MM.1S (cell line): ENCODE measurements at regions not wholly inside any gene's neighbourhood (a gene's known extent, or its start where the extent isn't known, plus 50 kb on each side); places are given as distances from the start of the nearest gene placed in this dataset.

ENCODE experiments used
- DNase-seq: peaks from one replicate; pipeline ENCODE4 v3.0.0-alpha.2; 2015
- H2AFZ ChIP-seq: fragments of 300-600 bp; sonication (generic); 2 replicates; pipeline ENCODE4 v1.6.0; 2016; ENCODE audit warnings: antibody characterized with exemption, low read length
- H3F3A ChIP-seq: fragments of 300-600 bp; sonication (generic); 2 replicates; pipeline ENCODE4 v1.6.1; 2016; ENCODE audit warnings: mild to moderate bottlenecking, antibody characterized with exemption, low read length, moderate library complexity, mixed read lengths; ENCODE audit not compliant: insufficient read depth
- H3K27ac ChIP-seq: fragments of 300-600 bp; sonication (generic); 2 replicates; pipeline ENCODE4 v1.5.1; 2016; ENCODE audit warnings: mild to moderate bottlenecking, low read length
- H3K27me3 ChIP-seq: fragments of 300-600 bp; sonication (generic); replicated peaks from 2 replicates; pipeline ENCODE4 v1.6.0; 2016; ENCODE audit warnings: low read length; ENCODE audit not compliant: insufficient read depth
- H3K36me3 ChIP-seq: fragments of 300-600 bp; sonication (generic); replicated peaks from 2 replicates; pipeline ENCODE4 v1.6.1; 2016; ENCODE audit warnings: mild to moderate bottlenecking, low read length, mixed read lengths; ENCODE audit not compliant: insufficient read depth
- H3K4me1 ChIP-seq: fragments of 300-600 bp; sonication (generic); 2 replicates; pipeline ENCODE4 v1.6.1; 2016; ENCODE audit warnings: low read length, mixed read lengths
- H3K4me2 ChIP-seq: fragments of 300-600 bp; sonication (generic); 2 replicates; pipeline ENCODE4 v1.6.0; 2016; ENCODE audit warnings: low read depth, low read length
- H3K4me3 ChIP-seq: fragments of 300-600 bp; sonication (generic); 2 replicates; pipeline ENCODE4 v1.5.1; 2016; ENCODE audit warnings: low read length, mixed read lengths
- H3K79me2 ChIP-seq: fragments of 300-600 bp; sonication (generic); 2 replicates; pipeline ENCODE4 v1.6.1; 2016; ENCODE audit warnings: mixed run types, low read length, mixed read lengths
- H3K9ac ChIP-seq: fragments of 300-600 bp; sonication (generic); 2 replicates; pipeline ENCODE4 v1.6.1; 2016; ENCODE audit warnings: low read length, mixed read lengths
- H3K9me2 ChIP-seq: fragments of 300-600 bp; sonication (generic); replicated peaks from 2 replicates; pipeline ENCODE4 v1.6.1; 2016; ENCODE audit warnings: mild to moderate bottlenecking, low read length, mixed read lengths; ENCODE audit not compliant: insufficient read depth
- H3K9me3 ChIP-seq: fragments of 300-600 bp; sonication (generic); replicated peaks from 2 replicates; pipeline ENCODE4 v1.6.1; 2016; ENCODE audit warnings: mild to moderate bottlenecking, low read length, mixed read lengths; ENCODE audit not compliant: insufficient read depth
- H4K20me1 ChIP-seq: fragments of 300-600 bp; sonication (generic); 2 replicates; pipeline ENCODE4 v1.6.1; 2016; ENCODE audit warnings: mild to moderate bottlenecking, low read length, moderate library complexity, mixed read lengths; ENCODE audit not compliant: insufficient read depth
- EZH2 ChIP-seq: fragments of 300-600 bp; sonication (generic); optimal IDR thresholded peaks from 2 replicates; pipeline ENCODE3; 2017; ENCODE audit warnings: low read depth, mild to moderate bottlenecking, antibody characterized with exemption, low read length, mixed read lengths
- EZH2phosphoT487 ChIP-seq: fragments of 300-600 bp; sonication (generic); IDR thresholded peaks from 2 replicates; pipeline ENCODE4 v1.6.1; 2018; ENCODE audit warnings: antibody characterized with exemption, low read length
- TF ChIP-seq, protein P1 (sequence below): fragments of 300-600 bp; sonication (generic); IDR thresholded peaks from 2 replicates; pipeline ENCODE4 v1.5.1; 2016; ENCODE audit warnings: antibody characterized with exemption, low read length, mixed read lengths

DNA sequence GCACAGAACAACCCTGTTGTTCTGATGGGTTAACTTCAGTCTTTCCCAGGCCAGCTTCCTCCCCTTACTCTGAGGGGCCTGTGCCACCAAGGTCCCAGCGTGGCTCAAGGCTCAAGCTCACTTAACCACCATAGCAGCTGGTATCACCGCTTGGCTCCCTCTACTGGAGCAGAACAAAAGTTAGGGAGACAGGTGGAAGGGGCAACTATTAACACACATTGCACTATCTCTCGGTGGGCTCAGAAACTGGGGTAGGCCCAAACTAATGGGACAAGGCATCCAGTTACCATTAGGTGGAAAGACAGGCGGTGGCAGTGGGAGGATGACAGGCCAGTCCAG is 88.7 kb upstream of the ATL2 start:
- no peak for TF ChIP-seq EZH2phosphoT487
- TF ChIP-seq, protein P1, sequence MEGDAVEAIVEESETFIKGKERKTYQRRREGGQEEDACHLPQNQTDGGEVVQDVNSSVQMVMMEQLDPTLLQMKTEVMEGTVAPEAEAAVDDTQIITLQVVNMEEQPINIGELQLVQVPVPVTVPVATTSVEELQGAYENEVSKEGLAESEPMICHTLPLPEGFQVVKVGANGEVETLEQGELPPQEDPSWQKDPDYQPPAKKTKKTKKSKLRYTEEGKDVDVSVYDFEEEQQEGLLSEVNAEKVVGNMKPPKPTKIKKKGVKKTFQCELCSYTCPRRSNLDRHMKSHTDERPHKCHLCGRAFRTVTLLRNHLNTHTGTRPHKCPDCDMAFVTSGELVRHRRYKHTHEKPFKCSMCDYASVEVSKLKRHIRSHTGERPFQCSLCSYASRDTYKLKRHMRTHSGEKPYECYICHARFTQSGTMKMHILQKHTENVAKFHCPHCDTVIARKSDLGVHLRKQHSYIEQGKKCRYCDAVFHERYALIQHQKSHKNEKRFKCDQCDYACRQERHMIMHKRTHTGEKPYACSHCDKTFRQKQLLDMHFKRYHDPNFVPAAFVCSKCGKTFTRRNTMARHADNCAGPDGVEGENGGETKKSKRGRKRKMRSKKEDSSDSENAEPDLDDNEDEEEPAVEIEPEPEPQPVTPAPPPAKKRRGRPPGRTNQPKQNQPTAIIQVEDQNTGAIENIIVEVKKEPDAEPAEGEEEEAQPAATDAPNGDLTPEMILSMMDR: peak; percentile 43
- no peak for TF ChIP-seq EZH2
- no peaks in the 10 kb centered on the region for H4K20me1 ChIP-seq

DNA sequence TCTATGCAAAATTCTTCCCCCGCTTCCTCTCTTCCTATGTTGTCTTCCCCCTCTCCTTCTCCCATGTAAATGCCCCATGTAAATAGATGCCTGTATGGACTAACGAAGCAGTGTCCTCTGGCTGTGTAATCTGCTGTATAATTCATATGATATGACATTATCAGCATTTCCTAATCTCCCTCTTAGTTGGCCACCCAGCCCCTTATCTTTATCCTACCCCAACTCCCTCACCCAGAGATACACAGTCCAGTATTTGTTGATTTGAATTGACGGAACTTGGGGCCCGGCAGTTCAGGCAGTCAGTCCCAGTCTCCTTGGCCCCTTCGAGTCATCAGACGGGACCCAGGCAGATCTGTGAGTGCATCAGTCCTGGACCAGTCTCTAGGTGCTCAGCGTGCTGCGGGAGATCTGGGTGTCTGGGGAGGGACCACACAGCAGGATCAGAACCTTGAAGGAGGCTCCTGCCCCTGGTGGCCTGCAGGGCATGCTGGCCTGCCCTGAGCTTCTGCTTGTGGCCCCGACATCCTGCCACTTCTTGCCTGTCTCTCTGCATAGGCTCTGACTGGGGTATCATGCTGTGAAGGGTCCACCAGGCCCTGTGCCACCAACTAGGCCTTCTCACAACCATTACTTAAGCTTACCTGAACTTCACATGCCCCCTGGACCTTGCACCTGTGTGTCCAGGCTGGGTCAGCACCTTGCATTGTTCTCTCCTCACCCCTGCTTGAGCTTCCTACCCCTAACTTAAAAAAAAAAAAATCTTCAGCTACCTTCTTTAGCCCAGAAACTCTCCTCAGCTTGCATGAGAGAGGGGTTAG is 88.1 kb upstream of the ATL2 start:
- H2AFZ ChIP-seq: no peak overlapping the region

More for the DNA sequence above, 88.7 kb upstream of the ATL2 start:
- no peaks in the 10 kb centered on the region for H3K9me3 ChIP-seq
- DNase-seq: no peak
- no peaks in the 10 kb centered on the region for H3K79me2 ChIP-seq
- H3K27me3 ChIP-seq: no peaks in the 10 kb centered on the region
- H3K27ac ChIP-seq: no peak overlapping the region
- H3K9ac ChIP-seq: no peak overlapping the region
- no peaks in the 10 kb centered on the region for H3K36me3 ChIP-seq
- H3K4me2 ChIP-seq: no peak overlapping the region
- H3F3A ChIP-seq: no peaks in the 10 kb centered on the region
- no peaks in the 10 kb centered on the region for H3K9me2 ChIP-seq
- no peak overlapping the region for H3K4me3 ChIP-seq
- H2AFZ ChIP-seq: no peak overlapping the region
- no peaks in the 10 kb centered on the region for H3K4me1 ChIP-seq

DNA sequence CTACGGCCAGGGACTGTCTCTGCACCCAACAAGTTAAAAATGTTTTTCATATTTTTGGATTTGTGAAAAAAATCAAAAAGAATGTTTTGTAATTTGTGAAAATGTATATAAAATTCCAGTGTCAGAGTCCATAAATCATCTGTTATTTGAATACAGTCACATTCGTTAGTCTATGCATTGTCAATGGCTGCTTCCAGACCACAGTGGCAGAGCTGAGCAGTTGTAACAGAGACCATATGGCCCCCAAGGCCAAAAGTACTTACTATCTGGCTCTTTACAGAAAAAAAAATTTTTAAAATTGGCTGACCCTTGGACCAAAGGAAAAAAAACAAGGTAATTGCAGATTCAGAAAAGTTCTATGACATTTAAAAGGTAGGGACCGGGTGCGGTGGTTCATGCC is 86.7 kb upstream of the ATL2 start:
- no peaks in the 10 kb centered on the region for H3K27me3 ChIP-seq
- TF ChIP-seq EZH2 (no peak), EZH2phosphoT487 (no peak)
- TF ChIP-seq, protein P1: no peak

More for the DNA sequence above, 88.1 kb upstream of the ATL2 start:
- Histone ChIP-seq H4K20me1 (no peaks in the 10 kb centered on the region), H3K9me2 (no peaks in the 10 kb centered on the region), H3K79me2 (no peaks in the 10 kb centered on the region), H3K9ac (no peak overlapping the region), H3K4me2 (no peak overlapping the region), H3K4me1 (no peaks in the 10 kb centered on the region), H3K27me3 (no peaks in the 10 kb centered on the region), H3K27ac (no peak overlapping the region), H3K9me3 (no peaks in the 10 kb centered on the region), H3F3A (no peaks in the 10 kb centered on the region), H3K4me3 (no peak overlapping the region), H3K36me3 (no peaks in the 10 kb centered on the region)
- DNase-seq: no peak
- TF ChIP-seq EZH2phosphoT487 (no peak), EZH2 (no peak)
- TF ChIP-seq, protein P1: no peak

More for the DNA sequence above, 86.7 kb upstream of the ATL2 start:
- Histone ChIP-seq H3K4me3 (no peak overlapping the region), H3K9me2 (no peaks in the 10 kb centered on the region), H3F3A (no peaks in the 10 kb centered on the region), H3K27ac (no peak overlapping the region), H4K20me1 (no peaks in the 10 kb centered on the region), H3K9me3 (no peaks in the 10 kb centered on the region), H3K4me2 (no peak overlapping the region), H3K4me1 (no peaks in the 10 kb centered on the region), H3K36me3 (no peaks in the 10 kb centered on the region), H2AFZ (no peak overlapping the region), H3K79me2 (no peaks in the 10 kb centered on the region), H3K9ac (no peak overlapping the region)
- DNase-seq: no peak
